Keratinocyte (primary cell): ENCODE measurements at regions not wholly inside any gene's neighbourhood (a gene's known extent, or its start where the extent isn't known, plus 50 kb on each side); places are given as distances from the start of the nearest gene placed in this dataset.

ENCODE experiments used
- EZH2 ChIP-seq: IDR thresholded peaks from one replicate; pipeline ENCODE4 v1.6.1; 2012; ENCODE audit warnings: inconsistent platforms, mild to moderate bottlenecking, low read length, moderate library complexity
- TF ChIP-seq, protein P1 (sequence below), 3 experiments: IDR thresholded peaks in 1 of 3; conservative IDR thresholded peaks in 1 of 3; optimal IDR thresholded peaks in 1 of 3; 2 replicates in 2 of 3; 3 replicates in 1 of 3; pipeline versions ENCODE3 to v1.5.1; 2011; ENCODE audit warnings: low read length in 3 of 3, mild to moderate bottlenecking in 3 of 3, moderate library complexity in 2 of 3, control low read depth in 1 of 3, inconsistent platforms in 1 of 3; ENCODE audit not compliant: insufficient read depth in 2 of 3; ENCODE audit errors: extremely low read depth in 1 of 3

GRCh38 chr11:62018981-62019664, 51.7 kb upstream of the FTH1 start:
- TF ChIP-seq, protein P1, sequence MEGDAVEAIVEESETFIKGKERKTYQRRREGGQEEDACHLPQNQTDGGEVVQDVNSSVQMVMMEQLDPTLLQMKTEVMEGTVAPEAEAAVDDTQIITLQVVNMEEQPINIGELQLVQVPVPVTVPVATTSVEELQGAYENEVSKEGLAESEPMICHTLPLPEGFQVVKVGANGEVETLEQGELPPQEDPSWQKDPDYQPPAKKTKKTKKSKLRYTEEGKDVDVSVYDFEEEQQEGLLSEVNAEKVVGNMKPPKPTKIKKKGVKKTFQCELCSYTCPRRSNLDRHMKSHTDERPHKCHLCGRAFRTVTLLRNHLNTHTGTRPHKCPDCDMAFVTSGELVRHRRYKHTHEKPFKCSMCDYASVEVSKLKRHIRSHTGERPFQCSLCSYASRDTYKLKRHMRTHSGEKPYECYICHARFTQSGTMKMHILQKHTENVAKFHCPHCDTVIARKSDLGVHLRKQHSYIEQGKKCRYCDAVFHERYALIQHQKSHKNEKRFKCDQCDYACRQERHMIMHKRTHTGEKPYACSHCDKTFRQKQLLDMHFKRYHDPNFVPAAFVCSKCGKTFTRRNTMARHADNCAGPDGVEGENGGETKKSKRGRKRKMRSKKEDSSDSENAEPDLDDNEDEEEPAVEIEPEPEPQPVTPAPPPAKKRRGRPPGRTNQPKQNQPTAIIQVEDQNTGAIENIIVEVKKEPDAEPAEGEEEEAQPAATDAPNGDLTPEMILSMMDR (optimal IDR thresholded peaks at IDR 0.05 in 1 of 3, IDR thresholded peaks at IDR 0.05 in 1 of 3, conservative IDR thresholded peaks at IDR 0.05 in 1 of 3; ENCODE audit: extremely low read depth in 1 of 3, insufficient read depth in 2 of 3, low read length in 3 of 3), result no peak
- TF ChIP-seq EZH2, result no peak
